ENCODE measurements at regions not wholly inside any gene's neighbourhood (a gene's known extent, or its start where the extent isn't known, plus 50 kb on each side); places are given as distances from the start of the nearest gene placed in this dataset.
"Not testable (repeated sequence)": the region's sequence is repeated elsewhere in the genome, so short reads cannot be mapped to it uniquely, and the experiment has no call there.

GRCh38 chr11:67797726-67798521 is 123.5 kb upstream of the ALDH3B2 start:
- TF ChIP-seq CTCF, POLR2A (IDR thresholded peaks at IDR 0.05): not testable (repeated sequence)

Measured in Peyer's patch (tissue), 4 donors.